ENCODE measurements at regions not wholly inside any gene's neighbourhood (a gene's known extent, or its start where the extent isn't known, plus 50 kb on each side); places are given as distances from the start of the nearest gene placed in this dataset.

DNA sequence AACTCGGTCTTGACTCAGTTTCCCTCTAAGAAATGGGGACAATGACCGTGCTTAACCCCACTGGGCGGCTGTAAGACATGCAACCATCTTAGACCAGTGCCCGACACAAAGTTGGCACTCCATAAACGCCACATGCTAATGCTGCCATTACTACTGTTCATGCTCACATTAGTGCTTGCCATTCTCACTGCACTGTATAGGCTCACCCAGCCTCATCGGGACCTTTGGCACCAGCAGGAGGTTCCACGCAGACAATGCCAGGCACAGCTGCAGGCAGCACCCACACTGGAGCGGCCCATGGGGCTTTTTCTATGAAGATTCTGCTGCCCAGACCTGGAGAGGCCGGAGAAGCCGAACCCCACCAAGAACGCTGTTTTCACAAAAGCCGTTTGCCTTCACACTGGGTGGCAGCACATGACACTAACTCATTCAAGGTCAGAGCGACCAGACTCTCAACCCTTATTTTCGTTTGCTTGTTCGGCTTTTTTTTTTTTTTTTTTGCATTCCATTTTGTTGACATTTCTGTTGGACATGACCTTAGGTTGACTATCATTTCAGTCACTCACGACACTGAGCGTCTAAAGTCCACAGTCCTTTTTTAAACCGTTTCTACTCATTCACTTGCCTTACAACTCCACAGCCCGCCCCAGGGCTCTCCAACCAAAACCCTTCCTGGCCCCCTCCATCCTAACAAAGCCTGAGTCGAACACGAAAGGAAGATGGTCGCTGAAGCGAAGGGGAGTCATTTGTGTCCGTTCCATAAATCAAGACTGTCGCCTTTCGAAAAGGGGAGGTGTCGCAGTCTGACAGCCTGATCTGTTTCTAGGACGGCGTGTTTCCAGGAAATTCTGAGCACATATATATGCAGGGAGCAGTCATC, 124.4 kb upstream of the RNF32 start:
- no peak for FAIRE-seq
- no peak for DNase-seq (ENCODE audit: insufficient read length, low spot score)
- TF ChIP-seq, protein P1, sequence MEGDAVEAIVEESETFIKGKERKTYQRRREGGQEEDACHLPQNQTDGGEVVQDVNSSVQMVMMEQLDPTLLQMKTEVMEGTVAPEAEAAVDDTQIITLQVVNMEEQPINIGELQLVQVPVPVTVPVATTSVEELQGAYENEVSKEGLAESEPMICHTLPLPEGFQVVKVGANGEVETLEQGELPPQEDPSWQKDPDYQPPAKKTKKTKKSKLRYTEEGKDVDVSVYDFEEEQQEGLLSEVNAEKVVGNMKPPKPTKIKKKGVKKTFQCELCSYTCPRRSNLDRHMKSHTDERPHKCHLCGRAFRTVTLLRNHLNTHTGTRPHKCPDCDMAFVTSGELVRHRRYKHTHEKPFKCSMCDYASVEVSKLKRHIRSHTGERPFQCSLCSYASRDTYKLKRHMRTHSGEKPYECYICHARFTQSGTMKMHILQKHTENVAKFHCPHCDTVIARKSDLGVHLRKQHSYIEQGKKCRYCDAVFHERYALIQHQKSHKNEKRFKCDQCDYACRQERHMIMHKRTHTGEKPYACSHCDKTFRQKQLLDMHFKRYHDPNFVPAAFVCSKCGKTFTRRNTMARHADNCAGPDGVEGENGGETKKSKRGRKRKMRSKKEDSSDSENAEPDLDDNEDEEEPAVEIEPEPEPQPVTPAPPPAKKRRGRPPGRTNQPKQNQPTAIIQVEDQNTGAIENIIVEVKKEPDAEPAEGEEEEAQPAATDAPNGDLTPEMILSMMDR (IDR thresholded peaks at IDR 0.05; ENCODE audit: insufficient read depth, missing control alignments) = no peak

DNA sequence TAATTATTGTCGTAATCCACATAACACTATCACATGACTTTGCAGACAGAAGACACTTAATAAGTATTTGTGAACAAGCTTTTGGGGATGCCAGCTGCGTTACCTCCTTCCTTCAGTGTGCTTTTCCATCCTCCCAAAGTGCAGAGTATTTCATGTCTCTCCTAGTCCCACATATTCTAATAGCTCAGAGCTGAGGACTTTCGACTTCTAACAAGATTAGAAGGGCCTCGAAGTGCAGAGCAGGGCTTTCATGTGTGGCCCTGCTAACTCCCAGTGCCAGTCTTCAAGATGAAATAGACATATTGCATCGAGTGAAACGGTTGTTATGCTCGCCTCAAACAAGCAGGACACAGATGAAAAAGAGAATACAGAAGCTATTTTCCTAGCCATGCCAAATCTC, 125.7 kb upstream of the RNF32 start:
- FAIRE-seq = no peak
- DNase-seq (ENCODE audit: insufficient read length, low spot score) = no peak
- TF ChIP-seq, protein P1 (IDR thresholded peaks at IDR 0.05; ENCODE audit: insufficient read depth, missing control alignments) = no peak

DNA sequence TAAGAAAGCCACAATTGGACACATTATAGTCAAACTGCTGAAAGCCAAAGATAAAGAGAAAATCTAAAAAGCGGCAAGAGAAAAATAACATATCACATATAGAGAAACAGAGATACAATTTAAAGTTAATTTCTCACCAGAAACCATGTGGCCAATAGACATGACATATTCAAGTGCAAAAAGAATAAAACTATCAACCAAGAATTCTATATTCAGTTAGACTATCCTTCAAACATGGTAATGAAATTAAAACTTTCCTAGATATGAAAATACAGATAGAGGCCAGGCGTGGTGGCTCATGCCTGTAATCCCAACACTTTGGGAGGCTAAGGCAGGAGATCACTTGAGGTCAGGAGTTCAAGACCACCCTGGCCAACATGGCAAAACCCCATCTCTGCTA, 129.1 kb upstream of the RNF32 start:
- TF ChIP-seq, protein P1 (IDR thresholded peaks at IDR 0.05; ENCODE audit: insufficient read depth, missing control alignments) = no peak
- FAIRE-seq (no peak), DNase-seq (ENCODE audit: insufficient read length, low spot score) (no peak)

DNA sequence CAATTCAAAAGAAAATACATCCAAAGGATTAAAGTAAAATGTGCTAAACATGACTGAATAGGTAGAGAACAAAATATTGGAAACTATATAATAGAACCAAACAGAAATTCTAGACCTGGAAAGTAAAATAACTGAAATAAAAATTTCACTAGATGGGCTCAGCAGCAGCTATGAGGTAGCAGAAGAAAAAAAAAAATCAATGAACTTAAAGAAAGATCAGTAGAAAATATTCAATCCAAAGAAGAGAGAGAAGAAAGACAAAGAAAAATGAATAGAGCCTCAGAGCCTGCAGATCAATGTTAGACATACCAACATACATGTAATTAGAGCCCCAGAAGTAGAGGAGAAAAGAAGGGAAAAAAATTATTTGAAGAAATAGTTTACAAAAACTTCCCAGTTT, 129.6 kb upstream of the RNF32 start:
- DNase-seq (ENCODE audit: insufficient read length, low spot score) = no peak
- no peak for FAIRE-seq
- TF ChIP-seq, protein P1 (IDR thresholded peaks at IDR 0.05; ENCODE audit: insufficient read depth, missing control alignments) = no peak

DNA sequence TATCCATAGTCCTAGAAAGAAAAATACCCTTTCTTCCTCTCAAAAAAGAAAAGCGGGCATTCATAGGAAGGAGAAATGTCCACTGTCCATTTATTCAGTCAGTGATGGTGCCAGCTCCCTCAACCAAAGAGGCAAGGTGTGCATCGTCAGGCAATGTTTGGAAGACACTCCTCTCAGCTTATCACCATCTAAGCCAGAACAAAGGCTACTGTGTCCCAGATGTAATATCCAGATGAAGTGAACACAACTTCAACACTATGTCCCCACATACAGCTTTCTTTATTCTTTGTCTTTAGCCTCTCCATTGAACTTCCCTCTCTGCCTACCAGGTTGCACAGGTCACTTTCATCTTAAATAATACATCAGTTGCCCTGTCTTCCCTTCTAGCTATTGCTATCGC, 131.4 kb upstream of the RNF32 start:
- TF ChIP-seq, protein P1 (IDR thresholded peaks at IDR 0.05; ENCODE audit: insufficient read depth, missing control alignments) = no peak
- DNase-seq (ENCODE audit: insufficient read length, low spot score) (no peak), FAIRE-seq (no peak)

DNA sequence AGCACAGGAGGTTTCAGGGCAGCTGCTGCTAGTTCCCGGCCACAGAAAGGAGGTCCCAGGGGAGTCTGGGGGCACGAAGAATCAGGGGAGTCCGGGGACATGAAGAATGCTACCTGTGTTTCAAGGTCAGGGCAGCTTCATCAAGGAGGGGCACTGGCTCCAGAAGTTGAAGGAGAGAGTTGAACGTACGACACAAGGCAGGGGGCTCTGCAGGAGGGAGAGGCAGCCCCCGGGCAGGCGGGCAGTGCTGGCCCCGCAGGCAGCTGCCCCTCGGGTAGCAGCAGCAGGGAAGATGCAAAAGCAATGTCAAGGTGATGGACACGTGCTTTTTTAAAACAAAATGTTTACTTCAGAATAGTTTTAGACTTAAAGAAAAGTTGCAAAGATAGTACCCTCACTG, 134.7 kb upstream of the RNF32 start:
- DNase-seq (ENCODE audit: insufficient read length, low spot score) = no peak
- no peak for FAIRE-seq
- TF ChIP-seq, protein P1 (IDR thresholded peaks at IDR 0.05; ENCODE audit: insufficient read depth, missing control alignments) = no peak

Measured in D721Med (cell line).